ENCODE measurements at regions not wholly inside any gene's neighbourhood (a gene's known extent, or its start where the extent isn't known, plus 50 kb on each side); places are given as distances from the start of the nearest gene placed in this dataset.

GRCh38 chr4:175929932-175930331 is 117.9 kb upstream of the GPM6A start:
- no peaks in the 10 kb centered on the region for H3K4me1 ChIP-seq (ENCODE audit: insufficient read depth)
- no peak overlapping the region for H3K4me3 ChIP-seq (ENCODE audit: low read depth, low read length)
- H3K27ac ChIP-seq (ENCODE audit: low read depth), result no peak overlapping the region
- DNase-seq (ENCODE audit: extremely low spot score), result no peak
- 25% methylated on average over 3 of the region's 3 CpGs for WGBS
- no peaks in the 10 kb centered on the region for H3K36me3 ChIP-seq (ENCODE audit: insufficient read depth)

GRCh38 chr4:175930471-175930870 is 118.4 kb upstream of the GPM6A start:
- no peak overlapping the region for H3K4me3 ChIP-seq (ENCODE audit: low read depth, low read length)
- peaks cover 1% of the 10 kb centered on the region for H3K4me1 ChIP-seq (ENCODE audit: insufficient read depth)
- H3K36me3 ChIP-seq (ENCODE audit: insufficient read depth), result no peaks in the 10 kb centered on the region

GRCh38 chr4:175932116-175932515 is 120.1 kb upstream of the GPM6A start:
- no peak for DNase-seq (ENCODE audit: extremely low spot score)
- Histone ChIP-seq H3K4me1 (ENCODE audit: insufficient read depth) (peaks cover 1% of the 10 kb centered on the region), H3K4me3 (ENCODE audit: low read depth, low read length) (no peak overlapping the region), H3K27ac (ENCODE audit: low read depth) (no peak overlapping the region), H3K36me3 (ENCODE audit: insufficient read depth) (no peaks in the 10 kb centered on the region)
- WGBS, result 95% methylated on average over 9 of the region's 9 CpGs

More at GRCh38 chr4:175930471-175930870, 118.4 kb upstream of the GPM6A start:
- H3K27ac ChIP-seq (ENCODE audit: low read depth), result no peak overlapping the region
- no peak for DNase-seq (ENCODE audit: extremely low spot score)

GRCh38 chr4:175934506-175934905 is 122.4 kb upstream of the GPM6A start:
- no peak overlapping the region for H3K4me3 ChIP-seq (ENCODE audit: low read depth, low read length)
- no peak for DNase-seq (ENCODE audit: extremely low spot score)
- H3K36me3 ChIP-seq (ENCODE audit: insufficient read depth), result no peaks in the 10 kb centered on the region
- peaks cover 1% of the 10 kb centered on the region for H3K4me1 ChIP-seq (ENCODE audit: insufficient read depth)
- WGBS, result 63% methylated on average over 3 of the region's 3 CpGs
- no peak overlapping the region for H3K27ac ChIP-seq (ENCODE audit: low read depth)

- no peaks in the 10 kb centered on the region for H3K36me3 ChIP-seq (ENCODE audit: insufficient read depth)
- no peak for DNase-seq (ENCODE audit: extremely low spot score)
- H3K4me3 ChIP-seq (ENCODE audit: low read depth, low read length), result no peak overlapping the region
- H3K4me1 ChIP-seq (ENCODE audit: insufficient read depth), result peaks cover 1% of the 10 kb centered on the region
- no peak overlapping the region for H3K27ac ChIP-seq (ENCODE audit: low read depth)
These were observed 123.1 kb upstream of the GPM6A start for GRCh38 chr4:175935016-175935661.

- Histone ChIP-seq H3K4me3 (ENCODE audit: low read depth, low read length) (no peak overlapping the region), H3K4me1 (ENCODE audit: insufficient read depth) (no peaks in the 10 kb centered on the region), H3K36me3 (ENCODE audit: insufficient read depth) (no peaks in the 10 kb centered on the region), H3K27ac (ENCODE audit: low read depth) (no peak overlapping the region)
- 71% methylated on average over 10 of the region's 10 CpGs for WGBS
- DNase-seq (ENCODE audit: extremely low spot score), result no peak
These were observed 121.3 kb upstream of the WDR17 start for GRCh38 chr4:175944126-175944910.

- no peak for DNase-seq (ENCODE audit: extremely low spot score)
- WGBS, result 42% methylated on average over 6 of the region's 6 CpGs
- Histone ChIP-seq H3K27ac (ENCODE audit: low read depth) (no peak overlapping the region), H3K4me1 (ENCODE audit: insufficient read depth) (no peaks in the 10 kb centered on the region), H3K36me3 (ENCODE audit: insufficient read depth) (no peaks in the 10 kb centered on the region), H3K4me3 (ENCODE audit: low read depth, low read length) (no peak overlapping the region)
These were observed 119.0 kb upstream of the WDR17 start for GRCh38 chr4:175946472-175947116.

- no peaks in the 10 kb centered on the region for H3K36me3 ChIP-seq (ENCODE audit: insufficient read depth)
- WGBS, result 5% methylated on average over 4 of the region's 4 CpGs
- H3K4me3 ChIP-seq (ENCODE audit: low read depth, low read length), result no peak overlapping the region
- DNase-seq (ENCODE audit: extremely low spot score), result no peak
- no peak overlapping the region for H3K27ac ChIP-seq (ENCODE audit: low read depth)
- H3K4me1 ChIP-seq (ENCODE audit: insufficient read depth), result no peaks in the 10 kb centered on the region
These were observed 118.4 kb upstream of the WDR17 start for GRCh38 chr4:175947117-175947722.

- WGBS, result 80% methylated on average over 1 of the region's 1 CpG
- Histone ChIP-seq H3K27ac (ENCODE audit: low read depth) (no peak overlapping the region), H3K36me3 (ENCODE audit: insufficient read depth) (no peaks in the 10 kb centered on the region), H3K4me3 (ENCODE audit: low read depth, low read length) (no peak overlapping the region), H3K4me1 (ENCODE audit: insufficient read depth) (no peaks in the 10 kb centered on the region)
- no peak for DNase-seq (ENCODE audit: extremely low spot score)
These were observed 113.8 kb upstream of the WDR17 start for GRCh38 chr4:175951794-175952193.

- Histone ChIP-seq H3K4me1 (ENCODE audit: insufficient read depth) (no peaks in the 10 kb centered on the region), H3K27ac (ENCODE audit: low read depth) (no peak overlapping the region), H3K4me3 (ENCODE audit: low read depth, low read length) (no peak overlapping the region), H3K36me3 (ENCODE audit: insufficient read depth) (no peaks in the 10 kb centered on the region)
- no peak for DNase-seq (ENCODE audit: extremely low spot score)
- 90% methylated on average over 2 of the region's 2 CpGs for WGBS
These were observed 112.5 kb upstream of the WDR17 start for GRCh38 chr4:175953116-175953515.

- no peak for DNase-seq (ENCODE audit: extremely low spot score)
- no peak overlapping the region for H3K27ac ChIP-seq (ENCODE audit: low read depth)
- WGBS, result 89% methylated on average over 5 of the region's 5 CpGs
- H3K36me3 ChIP-seq (ENCODE audit: insufficient read depth), result no peaks in the 10 kb centered on the region
- no peak overlapping the region for H3K4me3 ChIP-seq (ENCODE audit: low read depth, low read length)
- H3K4me1 ChIP-seq (ENCODE audit: insufficient read depth), result no peaks in the 10 kb centered on the region
These were observed 111.6 kb upstream of the WDR17 start for GRCh38 chr4:175953960-175954521.

GRCh38 chr4:175954685-175955084 is 111.0 kb upstream of the WDR17 start:
- Histone ChIP-seq H3K27ac (ENCODE audit: low read depth) (peak overlapping the region; percentile 5), H3K4me3 (ENCODE audit: low read depth, low read length) (no peak overlapping the region), H3K36me3 (ENCODE audit: insufficient read depth) (no peaks in the 10 kb centered on the region), H3K4me1 (ENCODE audit: insufficient read depth) (no peaks in the 10 kb centered on the region)
- no peak for DNase-seq (ENCODE audit: extremely low spot score)
- 83% methylated on average over 3 of the region's 3 CpGs for WGBS

GRCh38 chr4:175961604-175962003 is 104.0 kb upstream of the WDR17 start:
- H3K36me3 ChIP-seq (ENCODE audit: insufficient read depth), result no peaks in the 10 kb centered on the region
- 83% methylated on average over 4 of the region's 4 CpGs for WGBS
- no peak overlapping the region for H3K27ac ChIP-seq (ENCODE audit: low read depth)
- no peak for DNase-seq (ENCODE audit: extremely low spot score)
- no peaks in the 10 kb centered on the region for H3K4me1 ChIP-seq (ENCODE audit: insufficient read depth)
- H3K4me3 ChIP-seq (ENCODE audit: low read depth, low read length), result no peak overlapping the region

All from urinary bladder (tissue), 3 donors.